ENCODE measurements at regions not wholly inside any gene's neighbourhood (a gene's known extent, or its start where the extent isn't known, plus 50 kb on each side); places are given as distances from the start of the nearest gene placed in this dataset.
"Not testable (repeated sequence)": the region's sequence is repeated elsewhere in the genome, so short reads cannot be mapped to it uniquely, and the experiment has no call there.

- not testable (repeated sequence) for DNase-seq
Measured at GRCh38 chr10:109809954-109810353, 113.4 kb downstream of the XPNPEP1 start.

DNA sequence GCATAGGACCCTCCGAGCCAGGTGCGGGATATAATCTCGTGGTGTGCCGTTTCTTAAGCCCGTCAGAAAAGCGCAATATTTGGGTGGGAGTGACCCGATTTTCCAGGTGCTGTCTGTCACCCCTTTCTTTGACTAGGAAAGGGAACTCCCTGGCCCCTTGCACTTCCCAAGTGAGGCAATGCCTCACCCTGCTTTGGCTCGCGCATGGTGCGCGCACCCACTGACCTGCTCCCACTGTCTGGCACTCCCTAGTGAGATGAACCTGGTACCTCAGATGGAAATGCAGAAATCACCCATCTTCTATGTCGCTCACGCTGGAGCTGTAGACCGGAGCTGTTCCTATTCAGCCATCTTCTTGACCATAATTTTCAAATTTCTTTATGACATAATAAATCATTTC lies 122.1 kb downstream of the XPNPEP1 start:
- not testable (repeated sequence) for DNase-seq

- no peak for DNase-seq
Measured at GRCh38 chr10:109790647-109791046, 132.7 kb downstream of the XPNPEP1 start.

DNA sequence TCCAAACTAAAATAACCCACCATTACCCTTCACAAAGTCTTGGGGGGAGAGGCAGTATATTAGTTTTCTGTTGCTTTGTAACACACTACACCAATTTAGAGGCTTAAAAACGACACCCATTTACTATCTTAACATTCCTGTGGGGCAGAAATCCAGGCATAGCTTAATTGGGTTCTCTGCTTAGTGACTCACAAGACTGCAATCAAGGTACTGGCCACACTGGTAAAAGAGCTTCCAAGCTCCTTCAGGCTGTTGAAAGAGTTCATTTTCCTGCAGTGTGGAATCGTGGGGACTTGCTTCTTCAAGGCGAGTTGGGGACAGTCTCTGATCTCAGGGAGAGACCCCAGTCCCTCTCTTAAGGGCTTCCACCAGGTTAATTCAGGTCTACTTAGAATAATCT lies 139.1 kb downstream of the XPNPEP1 start:
- DNase-seq: no peak

GRCh38 chr10:109783286-109783685 lies 140.0 kb downstream of the XPNPEP1 start:
- no peak for DNase-seq

GRCh38 chr10:109780997-109781396 lies 142.3 kb downstream of the XPNPEP1 start:
- DNase-seq: no peak

- DNase-seq: no peak
Measured at GRCh38 chr10:109778993-109779392, 144.3 kb downstream of the XPNPEP1 start.

DNA sequence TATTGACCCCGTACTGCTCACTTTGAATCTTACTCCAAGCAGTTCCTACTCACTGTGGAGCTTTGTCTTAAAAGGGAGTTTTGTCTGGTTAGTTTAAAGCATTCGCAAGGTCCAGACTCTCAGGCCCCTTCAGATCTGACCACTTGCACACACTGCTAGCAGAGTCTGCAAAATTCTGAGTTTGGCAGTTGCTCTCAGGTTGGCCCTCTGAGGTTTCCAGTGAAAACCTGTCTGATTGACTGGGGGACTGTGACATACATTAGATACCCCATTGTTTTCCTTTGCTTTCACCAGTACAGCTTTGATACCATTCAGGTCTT lies 149.2 kb downstream of the XPNPEP1 start:
- DNase-seq: no peak

GRCh38 chr10:109773288-109774120 lies 149.8 kb downstream of the XPNPEP1 start:
- DNase-seq: peak; percentile 14

DNA sequence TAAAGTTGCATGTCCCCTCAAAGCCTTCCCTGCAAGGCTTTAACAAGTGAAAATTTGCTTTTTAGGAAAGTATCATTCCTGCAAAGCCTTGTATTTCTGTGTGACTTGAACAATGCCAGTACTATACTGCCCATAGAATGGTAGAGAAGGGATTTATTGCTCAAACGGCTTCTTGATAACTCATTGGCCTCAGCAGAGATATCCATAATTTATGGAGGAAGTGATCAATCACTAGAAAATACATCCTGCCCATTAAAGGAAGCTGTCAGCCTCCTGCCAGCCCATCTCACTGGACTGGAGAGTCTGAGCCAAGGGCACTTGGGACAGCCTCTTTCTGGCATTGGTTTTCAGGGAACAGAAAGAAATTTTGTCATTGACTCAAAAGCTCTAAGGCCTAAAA lies 152.6 kb downstream of the XPNPEP1 start:
- no peak for DNase-seq

DNA sequence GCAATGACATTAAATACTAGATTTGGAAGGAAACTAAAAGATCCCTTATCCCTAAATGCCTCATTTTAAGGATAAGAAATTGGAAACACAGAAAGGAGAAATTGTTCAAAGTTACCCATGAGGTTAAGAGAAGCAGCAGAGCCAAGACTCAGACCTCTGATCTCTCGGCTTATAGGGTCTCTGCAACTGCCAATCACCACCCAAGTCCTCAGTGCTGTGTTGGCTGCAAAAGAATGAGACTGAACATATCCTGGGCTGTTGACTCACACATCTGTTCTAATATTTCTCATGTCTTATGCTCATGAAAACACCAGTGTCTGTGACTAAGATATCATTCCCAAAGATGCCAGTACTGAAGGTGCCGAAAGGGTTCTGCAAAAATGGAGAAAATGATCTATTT lies 153.3 kb downstream of the XPNPEP1 start:
- no peak for DNase-seq

DNA sequence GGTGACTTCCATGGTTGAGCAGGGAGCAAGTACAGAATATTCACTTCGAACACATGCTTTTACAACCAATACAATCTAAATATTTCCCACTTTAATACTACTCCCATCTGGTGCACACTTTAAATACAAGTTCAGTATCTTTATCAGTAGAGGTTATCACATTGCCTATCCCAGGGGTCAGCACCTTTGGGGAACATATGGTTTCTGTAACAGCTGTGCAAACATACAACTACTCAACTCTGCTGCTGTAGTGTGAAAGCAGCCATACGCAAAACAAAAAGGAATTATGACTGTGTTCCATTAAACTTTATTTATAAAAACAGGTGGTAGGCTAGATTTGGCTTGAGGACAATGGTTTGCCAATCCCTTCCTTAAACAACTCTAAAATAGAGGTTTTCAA lies 157.5 kb downstream of the XPNPEP1 start:
- DNase-seq: no peak

GRCh38 chr10:109762555-109762954 lies 160.8 kb downstream of the XPNPEP1 start:
- no peak for DNase-seq

GRCh38 chr10:109757670-109758069 lies 165.6 kb downstream of the XPNPEP1 start:
- not testable (repeated sequence) for DNase-seq

- no peak for DNase-seq
Measured at GRCh38 chr10:109746861-109747260, 176.4 kb downstream of the XPNPEP1 start.

DNA sequence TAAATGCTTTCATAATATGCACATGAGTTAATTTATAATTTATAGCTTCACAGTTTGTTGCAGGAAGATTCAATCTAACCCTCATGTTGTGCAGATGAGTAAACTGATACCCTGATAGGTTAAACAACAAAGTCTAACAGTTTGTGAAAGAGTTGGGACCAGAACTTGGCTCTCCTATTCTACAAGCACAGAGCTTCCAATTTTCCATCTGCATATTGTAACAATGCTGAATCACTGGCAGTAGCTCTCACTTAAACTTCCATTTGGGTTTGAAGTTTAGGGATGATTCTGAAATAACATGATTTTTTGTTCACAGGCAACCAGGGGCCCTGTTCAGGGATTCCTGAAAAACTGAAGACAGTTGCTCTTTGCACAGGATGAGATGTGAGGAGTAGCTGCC lies 179.3 kb downstream of the XPNPEP1 start:
- DNase-seq: no peak

DNA sequence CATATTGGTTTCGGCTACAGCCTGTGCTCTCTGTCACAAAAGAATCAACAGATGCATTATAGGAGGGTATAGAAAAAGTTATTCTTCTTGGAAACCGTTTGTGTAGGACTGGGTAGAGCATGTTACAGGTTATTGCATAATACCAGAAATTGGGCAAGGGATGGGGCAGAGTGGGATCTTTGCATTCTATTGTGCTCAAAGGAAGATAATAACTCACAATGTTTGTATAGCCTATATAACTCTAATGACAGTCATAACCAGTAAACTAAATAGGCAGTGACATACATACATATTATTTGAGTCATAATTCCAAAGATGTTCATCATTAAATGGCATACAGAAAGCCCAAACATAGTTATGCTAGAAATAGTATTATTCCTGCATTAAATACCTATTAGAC lies 179.7 kb downstream of the XPNPEP1 start:
- no peak for DNase-seq

- DNase-seq: no peak
Measured at GRCh38 chr10:109743146-109743545, 180.2 kb downstream of the XPNPEP1 start.

DNA sequence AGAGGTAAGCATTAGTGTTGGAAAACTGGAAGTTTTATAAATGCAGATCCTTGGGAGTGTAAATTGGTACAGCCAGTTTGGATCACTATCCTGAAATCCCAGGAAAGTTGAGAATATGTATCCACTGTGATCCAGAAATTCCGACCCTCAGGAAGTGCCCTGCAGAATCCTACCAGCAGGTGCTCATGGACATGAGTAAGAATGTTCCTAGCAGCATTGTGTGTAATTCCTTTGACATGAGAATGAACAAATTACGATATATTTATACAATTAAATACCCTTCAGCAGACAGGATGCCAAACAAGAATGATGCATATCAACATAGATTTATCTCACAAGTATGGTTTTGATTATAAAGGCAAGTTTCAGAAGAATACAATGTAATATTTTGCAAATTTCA lies 181.6 kb downstream of the XPNPEP1 start:
- no peak for DNase-seq

- DNase-seq: no peak
Measured at GRCh38 chr10:109740436-109740835, 182.9 kb downstream of the XPNPEP1 start.

GRCh38 chr10:109737626-109738025 lies 185.7 kb downstream of the XPNPEP1 start:
- no peak for DNase-seq

GRCh38 chr10:109737009-109737408 lies 186.3 kb downstream of the XPNPEP1 start:
- DNase-seq: no peak

GRCh38 chr10:109735776-109736175 lies 187.5 kb downstream of the XPNPEP1 start:
- no peak for DNase-seq

GRCh38 chr10:109732254-109732965 lies 190.9 kb downstream of the XPNPEP1 start:
- DNase-seq: no peak

GRCh38 chr10:109729895-109730294 lies 193.4 kb downstream of the XPNPEP1 start:
- DNase-seq: not testable (repeated sequence)

All from inflammatory macrophage treated with lipopolysaccharide for 4 hours (primary cell).